Uterus (tissue), 2 donors: ENCODE measurements at regions not wholly inside any gene's neighbourhood (a gene's known extent, or its start where the extent isn't known, plus 50 kb on each side); places are given as distances from the start of the nearest gene placed in this dataset.

Source experiments
- POLR2A ChIP-seq, 2 donors: fragments of 450-650 bp; IDR thresholded peaks; one replicate each; pipeline ENCODE4 v1.6.1; 2016; ENCODE audit warnings: antibody characterized with exemption in 2 of 2, mild to moderate bottlenecking in 1 of 2, moderate library complexity in 1 of 2
- TF ChIP-seq, protein P1 (sequence below), 4 experiments: fragments of 200-600 bp in 2 of 4; fragments of 450-650 bp in 2 of 4; sonication (generic) in 2 of 4; IDR thresholded peaks; one replicate each; pipeline ENCODE4 v1.5.1; 2016 to 2019; ENCODE audit warnings: antibody characterized with exemption in 4 of 4, mild to moderate bottlenecking in 2 of 4, moderate library complexity in 1 of 4

DNA sequence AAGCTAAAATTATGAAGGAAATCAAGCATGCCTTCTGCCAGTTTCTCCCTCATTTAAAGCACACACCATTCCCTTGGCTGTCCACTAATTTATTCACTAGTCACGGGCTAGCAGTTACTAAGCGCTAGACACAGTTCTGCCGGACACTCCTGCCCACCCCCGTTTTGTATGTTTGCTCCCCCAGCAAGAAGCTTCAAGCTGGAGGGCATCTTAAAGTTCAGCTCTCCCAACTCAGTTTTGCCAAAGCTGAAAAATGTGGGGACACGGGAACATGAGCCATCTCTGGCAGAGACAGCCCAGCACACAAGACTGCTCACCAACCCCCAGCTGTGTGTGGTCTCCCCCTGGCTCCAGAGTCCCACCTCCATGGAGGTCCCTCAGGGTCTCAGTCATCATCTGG lies 263.6 kb downstream of the BRD1 start:
- no peak for TF ChIP-seq POLR2A (IDR thresholded peaks at IDR 0.05)
- TF ChIP-seq, protein P1, sequence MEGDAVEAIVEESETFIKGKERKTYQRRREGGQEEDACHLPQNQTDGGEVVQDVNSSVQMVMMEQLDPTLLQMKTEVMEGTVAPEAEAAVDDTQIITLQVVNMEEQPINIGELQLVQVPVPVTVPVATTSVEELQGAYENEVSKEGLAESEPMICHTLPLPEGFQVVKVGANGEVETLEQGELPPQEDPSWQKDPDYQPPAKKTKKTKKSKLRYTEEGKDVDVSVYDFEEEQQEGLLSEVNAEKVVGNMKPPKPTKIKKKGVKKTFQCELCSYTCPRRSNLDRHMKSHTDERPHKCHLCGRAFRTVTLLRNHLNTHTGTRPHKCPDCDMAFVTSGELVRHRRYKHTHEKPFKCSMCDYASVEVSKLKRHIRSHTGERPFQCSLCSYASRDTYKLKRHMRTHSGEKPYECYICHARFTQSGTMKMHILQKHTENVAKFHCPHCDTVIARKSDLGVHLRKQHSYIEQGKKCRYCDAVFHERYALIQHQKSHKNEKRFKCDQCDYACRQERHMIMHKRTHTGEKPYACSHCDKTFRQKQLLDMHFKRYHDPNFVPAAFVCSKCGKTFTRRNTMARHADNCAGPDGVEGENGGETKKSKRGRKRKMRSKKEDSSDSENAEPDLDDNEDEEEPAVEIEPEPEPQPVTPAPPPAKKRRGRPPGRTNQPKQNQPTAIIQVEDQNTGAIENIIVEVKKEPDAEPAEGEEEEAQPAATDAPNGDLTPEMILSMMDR (IDR thresholded peaks at IDR 0.05), result no peak
